CD4-positive, alpha-beta T cell (primary cell): ENCODE measurements at regions not wholly inside any gene's neighbourhood (a gene's known extent, or its start where the extent isn't known, plus 50 kb on each side); places are given as distances from the start of the nearest gene placed in this dataset.

Source experiments
- ATAC-seq: fragments of 200-7000 bp; cut with Tn5 transposase; one replicate; pipeline ENCODE4 v1.10.0; 2022; ENCODE audit warnings: mild to moderate bottlenecking; ENCODE audit not compliant: poor library complexity
- CTCF ChIA-PET: fragments of 350-600 bp; sonication (Branson Sonifier 250); formaldehyde crosslinking; loops from one replicate; lab custom pipeline; 2021; ENCODE audit warnings: antibody characterized with exemption, inconsistent platforms; lab: Charles Lee
- POLR2A ChIA-PET: fragments of 350-600 bp; sonication (Branson Sonifier 250); formaldehyde crosslinking; loops from one replicate; lab custom pipeline; 2021; ENCODE audit warnings: antibody characterized with exemption, inconsistent platforms; lab: Charles Lee
- DNase-seq, 14 experiments: peaks; one replicate each; pipeline ENCODE4 v3.0.0-alpha.2; 2013 to 2020; ENCODE audit warnings: mixed read lengths in 2 of 14
- H3K27ac ChIP-seq, 2 donors: one replicate each; pipeline versions ENCODE4 v1.5.1 to v1.7.0; 2013; ENCODE audit warnings: low read length in 2 of 2, low read depth in 1 of 2, mild to moderate bottlenecking in 1 of 2
- H3K27me3 ChIP-seq, 2 experiments: 1 replicate in 1 of 2; 2 replicates in 1 of 2; pipeline versions ENCODE4 v1.6.1 to v1.7.0; 2013; ENCODE audit warnings: low read length in 2 of 2, control low read depth in 1 of 2, mild to moderate bottlenecking in 1 of 2, moderate library complexity in 1 of 2; ENCODE audit not compliant: insufficient read depth in 2 of 2, control insufficient read depth in 1 of 2
- H3K36me3 ChIP-seq: one replicate; pipeline ENCODE4 v1.6.1; 2013; ENCODE audit warnings: low read length, control low read depth; ENCODE audit not compliant: insufficient read depth
- H3K4me1 ChIP-seq: one replicate; pipeline ENCODE4 v1.6.1; 2013; ENCODE audit warnings: low read length, control low read depth; ENCODE audit not compliant: insufficient read depth
- H3K4me3 ChIP-seq: one replicate; pipeline ENCODE4 v1.5.1; 2013; ENCODE audit warnings: mild to moderate bottlenecking, low read length, moderate library complexity
- H3K9me3 ChIP-seq, 2 experiments: 1 replicate in 1 of 2; 2 replicates in 1 of 2; pipeline versions ENCODE4 v1.6.1 to v1.7.0; 2013; ENCODE audit warnings: low read length in 2 of 2, mild to moderate bottlenecking in 2 of 2, control low read depth in 1 of 2, moderate library complexity in 1 of 2; ENCODE audit not compliant: control insufficient read depth in 1 of 2, insufficient read depth in 1 of 2
- H3K27ac Mint-ChIP-seq: one replicate; pipeline ENCODE4 v1.8.0; 2020; ENCODE audit warnings: mixed read lengths
- H3K27me3 Mint-ChIP-seq: one replicate; pipeline ENCODE4 v1.8.0; 2021; ENCODE audit warnings: mixed read lengths
- H3K36me3 Mint-ChIP-seq: one replicate; pipeline ENCODE4 v1.8.0; 2021; ENCODE audit warnings: low read depth, mixed read lengths
- H3K4me1 Mint-ChIP-seq: one replicate; pipeline ENCODE4 v1.8.0; 2021; ENCODE audit warnings: low read depth, mixed read lengths
- H3K4me3 Mint-ChIP-seq: one replicate; pipeline ENCODE4 v1.8.0; 2020; ENCODE audit warnings: mild to moderate bottlenecking, mixed read lengths
- H3K9me3 Mint-ChIP-seq: one replicate; pipeline ENCODE4 v1.8.0; 2020; ENCODE audit warnings: mixed read lengths
- intact Hi-C, 2 experiments: fragments of 100-400 bp; cut with DNase I in 1 of 2; cut with micrococcal nuclease in 1 of 2; formaldehyde crosslinking; loops; one replicate each; pipeline versions ENCODE4 v1.15.1 to v1.9.0; 2023 to 2025; cut with DNase I, micrococcal nuclease
- TF ChIP-seq, protein P1 (sequence below): fragments of 200-600 bp; IDR thresholded peaks from one replicate; pipeline ENCODE4 v1.8.0; 2022; ENCODE audit warnings: antibody characterized with exemption, mild to moderate bottlenecking

GRCh38 chr16:35142809-35143192, 1683.4 kb downstream of the TP53TG3F start:
- no peak overlapping the region for H3K27ac Mint-ChIP-seq

DNA sequence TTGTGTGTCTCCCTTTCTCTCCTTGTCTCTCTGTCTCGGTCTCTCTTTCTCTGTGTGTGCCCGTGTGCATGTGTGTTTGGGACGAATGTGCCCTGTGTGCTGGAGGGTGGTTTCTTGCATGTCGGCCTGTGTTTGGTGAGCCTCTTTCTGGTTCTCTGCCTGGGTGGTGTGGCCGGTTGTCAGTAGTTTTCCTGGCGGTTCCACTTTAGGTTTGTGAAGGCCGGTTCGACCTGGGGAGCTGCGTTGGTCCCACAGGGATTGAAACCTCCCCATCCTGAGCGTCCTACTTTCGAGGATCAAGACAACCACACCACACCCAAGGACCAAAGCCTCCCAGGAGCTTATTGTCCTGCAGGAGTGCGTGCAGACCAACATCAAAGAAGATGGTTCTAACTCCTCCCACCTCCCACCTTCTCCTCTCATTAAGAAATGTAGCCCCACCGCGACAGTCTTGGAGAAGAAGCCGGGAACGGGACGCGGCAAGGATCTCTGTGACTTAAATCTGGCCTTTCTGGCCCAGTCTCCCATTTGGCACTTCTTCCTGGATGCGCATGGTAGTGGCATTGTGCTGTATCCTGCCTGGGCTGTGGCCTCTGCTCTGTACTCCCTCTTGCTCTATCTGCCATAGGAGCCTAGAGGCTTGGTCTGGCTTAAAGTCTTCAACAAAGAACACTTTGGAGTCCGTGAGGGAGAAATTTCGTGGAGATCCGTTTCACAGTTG, 1685.0 kb downstream of the TP53TG3F start:
- no peak overlapping the region for H3K4me3 ChIP-seq
- no peak overlapping the region for H3K4me3 Mint-ChIP-seq
- TF ChIP-seq, protein P1, sequence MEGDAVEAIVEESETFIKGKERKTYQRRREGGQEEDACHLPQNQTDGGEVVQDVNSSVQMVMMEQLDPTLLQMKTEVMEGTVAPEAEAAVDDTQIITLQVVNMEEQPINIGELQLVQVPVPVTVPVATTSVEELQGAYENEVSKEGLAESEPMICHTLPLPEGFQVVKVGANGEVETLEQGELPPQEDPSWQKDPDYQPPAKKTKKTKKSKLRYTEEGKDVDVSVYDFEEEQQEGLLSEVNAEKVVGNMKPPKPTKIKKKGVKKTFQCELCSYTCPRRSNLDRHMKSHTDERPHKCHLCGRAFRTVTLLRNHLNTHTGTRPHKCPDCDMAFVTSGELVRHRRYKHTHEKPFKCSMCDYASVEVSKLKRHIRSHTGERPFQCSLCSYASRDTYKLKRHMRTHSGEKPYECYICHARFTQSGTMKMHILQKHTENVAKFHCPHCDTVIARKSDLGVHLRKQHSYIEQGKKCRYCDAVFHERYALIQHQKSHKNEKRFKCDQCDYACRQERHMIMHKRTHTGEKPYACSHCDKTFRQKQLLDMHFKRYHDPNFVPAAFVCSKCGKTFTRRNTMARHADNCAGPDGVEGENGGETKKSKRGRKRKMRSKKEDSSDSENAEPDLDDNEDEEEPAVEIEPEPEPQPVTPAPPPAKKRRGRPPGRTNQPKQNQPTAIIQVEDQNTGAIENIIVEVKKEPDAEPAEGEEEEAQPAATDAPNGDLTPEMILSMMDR: no peak
- H3K36me3 ChIP-seq: no peaks in the 10 kb centered on the region
- peaks cover 22 to 100% of the 10 kb centered on the region in 2 experiments for H3K9me3 ChIP-seq
- H3K36me3 Mint-ChIP-seq: no peaks in the 10 kb centered on the region
- H3K9me3 Mint-ChIP-seq: peaks cover 8% of the 10 kb centered on the region
- ChIA-PET CTCF (no interaction called here), POLR2A (no interaction called here)
- no peaks in the 10 kb centered on the region for H3K4me1 Mint-ChIP-seq
- H3K27ac Mint-ChIP-seq: no peak overlapping the region
- intact Hi-C loops: no loop called here
- H3K27me3 Mint-ChIP-seq: no peaks in the 10 kb centered on the region
- peak in 1 of 14 experiments; percentile 1 for DNase-seq
- no peaks in the 10 kb centered on the region for H3K4me1 ChIP-seq
- H3K27me3 ChIP-seq: no peaks in the 10 kb centered on the region
- no peak overlapping the region for H3K27ac ChIP-seq
- ATAC-seq: no peak

More at GRCh38 chr16:35142809-35143192, 1683.4 kb downstream of the TP53TG3F start:
- H3K4me1 ChIP-seq: no peaks in the 10 kb centered on the region
- intact Hi-C loops: no loop called here
- H3K27me3 ChIP-seq: no peaks in the 10 kb centered on the region
- TF ChIP-seq, protein P1: no peak
- ChIA-PET POLR2A (no interaction called here), CTCF (no interaction called here)
- peaks cover 12 to 85% of the 10 kb centered on the region in 2 experiments for H3K9me3 ChIP-seq
- no peaks in the 10 kb centered on the region for H3K36me3 Mint-ChIP-seq
- H3K9me3 Mint-ChIP-seq: peaks cover 8% of the 10 kb centered on the region
- DNase-seq (peak in 1 of 14 experiments; percentile 21), ATAC-seq (no peak)
- no peak overlapping the region for H3K4me3 Mint-ChIP-seq
- no peaks in the 10 kb centered on the region for H3K4me1 Mint-ChIP-seq
- no peaks in the 10 kb centered on the region for H3K36me3 ChIP-seq
- no peaks in the 10 kb centered on the region for H3K27me3 Mint-ChIP-seq
- no peak overlapping the region for H3K27ac ChIP-seq
- H3K4me3 ChIP-seq: no peak overlapping the region

GRCh38 chr16:35146031-35146710, 1686.8 kb downstream of the TP53TG3F start:
- Mint-ChIP-seq H3K27me3 (no peaks in the 10 kb centered on the region), H3K4me1 (no peaks in the 10 kb centered on the region), H3K9me3 (peaks cover 5% of the 10 kb centered on the region), H3K36me3 (no peaks in the 10 kb centered on the region), H3K27ac (no peak overlapping the region), H3K4me3 (no peak overlapping the region)
- no peaks in the 10 kb centered on the region for H3K36me3 ChIP-seq
- TF ChIP-seq, protein P1: no peak
- intact Hi-C loops: no loop called here
- no peaks in the 10 kb centered on the region for H3K4me1 ChIP-seq
- no peak for ATAC-seq
- ChIA-PET CTCF (no interaction called here), POLR2A (no interaction called here)
- peaks cover 27 to 100% of the 10 kb centered on the region in 2 experiments for H3K9me3 ChIP-seq
- no peak for DNase-seq
- H3K27ac ChIP-seq: no peak overlapping the region
- no peak overlapping the region for H3K4me3 ChIP-seq
- H3K27me3 ChIP-seq: no peaks in the 10 kb centered on the region
